ENCODE measurements at regions not wholly inside any gene's neighbourhood (a gene's known extent, or its start where the extent isn't known, plus 50 kb on each side); places are given as distances from the start of the nearest gene placed in this dataset.

- Histone ChIP-seq H3K9me3 (ENCODE audit: low read length) (no peaks in the 10 kb centered on the region), H2AFZ (ENCODE audit: low read length) (no peak overlapping the region), H3K79me2 (ENCODE audit: insufficient read depth, low read length) (no peaks in the 10 kb centered on the region), H3F3A (ENCODE audit: insufficient read depth, low read length) (no peaks in the 10 kb centered on the region), H3K4me1 (ENCODE audit: insufficient read depth, low read length, severe bottlenecking) (no peaks in the 10 kb centered on the region), H3K36me3 (ENCODE audit: insufficient read depth, low read length) (no peaks in the 10 kb centered on the region), H3K27ac (ENCODE audit: low read depth, low read length, poor library complexity, severe bottlenecking) (no peak overlapping the region), H4K20me1 (ENCODE audit: insufficient read depth, low read length) (no peaks in the 10 kb centered on the region), H3K27me3 (ENCODE audit: insufficient read depth, low read length) (no peaks in the 10 kb centered on the region), H3K9ac (ENCODE audit: low read length) (no peak overlapping the region), H3K4me2 (ENCODE audit: low read length) (no peak overlapping the region), H3K4me3 (ENCODE audit: low read depth, low read length, poor library complexity, severe bottlenecking) (no peak overlapping the region), H3K9me2 (ENCODE audit: low read depth, low read length) (no peaks in the 10 kb centered on the region)
- no peak for TF ChIP-seq EZH2 (IDR thresholded peaks at IDR 0.05; ENCODE audit: borderline replicate concordance, low read length)
- TF ChIP-seq, protein P1, sequence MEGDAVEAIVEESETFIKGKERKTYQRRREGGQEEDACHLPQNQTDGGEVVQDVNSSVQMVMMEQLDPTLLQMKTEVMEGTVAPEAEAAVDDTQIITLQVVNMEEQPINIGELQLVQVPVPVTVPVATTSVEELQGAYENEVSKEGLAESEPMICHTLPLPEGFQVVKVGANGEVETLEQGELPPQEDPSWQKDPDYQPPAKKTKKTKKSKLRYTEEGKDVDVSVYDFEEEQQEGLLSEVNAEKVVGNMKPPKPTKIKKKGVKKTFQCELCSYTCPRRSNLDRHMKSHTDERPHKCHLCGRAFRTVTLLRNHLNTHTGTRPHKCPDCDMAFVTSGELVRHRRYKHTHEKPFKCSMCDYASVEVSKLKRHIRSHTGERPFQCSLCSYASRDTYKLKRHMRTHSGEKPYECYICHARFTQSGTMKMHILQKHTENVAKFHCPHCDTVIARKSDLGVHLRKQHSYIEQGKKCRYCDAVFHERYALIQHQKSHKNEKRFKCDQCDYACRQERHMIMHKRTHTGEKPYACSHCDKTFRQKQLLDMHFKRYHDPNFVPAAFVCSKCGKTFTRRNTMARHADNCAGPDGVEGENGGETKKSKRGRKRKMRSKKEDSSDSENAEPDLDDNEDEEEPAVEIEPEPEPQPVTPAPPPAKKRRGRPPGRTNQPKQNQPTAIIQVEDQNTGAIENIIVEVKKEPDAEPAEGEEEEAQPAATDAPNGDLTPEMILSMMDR (IDR thresholded peaks at IDR 0.05; ENCODE audit: low read length), result no peak
Observed at GRCh38 chr3:55169608-55170072, 241.8 kb upstream of the LRTM1 start.

DNA sequence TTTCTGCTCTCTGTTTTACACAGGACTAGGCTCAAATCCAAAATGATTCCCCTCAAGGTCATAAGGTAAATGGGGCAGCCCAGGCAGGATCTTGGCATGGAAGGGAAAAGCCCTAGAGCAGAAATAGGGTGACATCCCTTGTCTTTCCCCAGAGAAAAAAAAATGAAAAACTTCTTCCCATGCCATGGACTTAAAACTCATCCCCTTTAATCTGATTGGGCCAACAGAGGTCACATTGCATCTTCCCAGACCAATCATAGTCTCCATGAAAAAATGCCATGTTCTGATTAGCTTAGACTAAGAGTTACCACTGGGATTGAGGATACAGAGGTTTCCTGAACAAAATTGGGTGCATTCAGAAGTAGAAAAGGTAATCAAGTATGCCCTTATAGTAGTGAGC, 241.3 kb upstream of the LRTM1 start:
- Histone ChIP-seq H3F3A (ENCODE audit: insufficient read depth, low read length) (no peaks in the 10 kb centered on the region), H3K4me2 (ENCODE audit: low read length) (no peak overlapping the region), H3K27me3 (ENCODE audit: insufficient read depth, low read length) (no peaks in the 10 kb centered on the region), H3K79me2 (ENCODE audit: insufficient read depth, low read length) (no peaks in the 10 kb centered on the region), H2AFZ (ENCODE audit: low read length) (no peak overlapping the region), H3K27ac (ENCODE audit: low read depth, low read length, poor library complexity, severe bottlenecking) (no peak overlapping the region), H3K4me3 (ENCODE audit: low read depth, low read length, poor library complexity, severe bottlenecking) (no peak overlapping the region), H3K4me1 (ENCODE audit: insufficient read depth, low read length, severe bottlenecking) (no peaks in the 10 kb centered on the region), H3K9me3 (ENCODE audit: low read length) (no peaks in the 10 kb centered on the region), H3K36me3 (ENCODE audit: insufficient read depth, low read length) (no peaks in the 10 kb centered on the region), H3K9ac (ENCODE audit: low read length) (no peak overlapping the region), H4K20me1 (ENCODE audit: insufficient read depth, low read length) (no peaks in the 10 kb centered on the region), H3K9me2 (ENCODE audit: low read depth, low read length) (no peaks in the 10 kb centered on the region)
- no peak for TF ChIP-seq EZH2 (IDR thresholded peaks at IDR 0.05; ENCODE audit: borderline replicate concordance, low read length)
- TF ChIP-seq, protein P1 (IDR thresholded peaks at IDR 0.05; ENCODE audit: low read length), result no peak

DNA sequence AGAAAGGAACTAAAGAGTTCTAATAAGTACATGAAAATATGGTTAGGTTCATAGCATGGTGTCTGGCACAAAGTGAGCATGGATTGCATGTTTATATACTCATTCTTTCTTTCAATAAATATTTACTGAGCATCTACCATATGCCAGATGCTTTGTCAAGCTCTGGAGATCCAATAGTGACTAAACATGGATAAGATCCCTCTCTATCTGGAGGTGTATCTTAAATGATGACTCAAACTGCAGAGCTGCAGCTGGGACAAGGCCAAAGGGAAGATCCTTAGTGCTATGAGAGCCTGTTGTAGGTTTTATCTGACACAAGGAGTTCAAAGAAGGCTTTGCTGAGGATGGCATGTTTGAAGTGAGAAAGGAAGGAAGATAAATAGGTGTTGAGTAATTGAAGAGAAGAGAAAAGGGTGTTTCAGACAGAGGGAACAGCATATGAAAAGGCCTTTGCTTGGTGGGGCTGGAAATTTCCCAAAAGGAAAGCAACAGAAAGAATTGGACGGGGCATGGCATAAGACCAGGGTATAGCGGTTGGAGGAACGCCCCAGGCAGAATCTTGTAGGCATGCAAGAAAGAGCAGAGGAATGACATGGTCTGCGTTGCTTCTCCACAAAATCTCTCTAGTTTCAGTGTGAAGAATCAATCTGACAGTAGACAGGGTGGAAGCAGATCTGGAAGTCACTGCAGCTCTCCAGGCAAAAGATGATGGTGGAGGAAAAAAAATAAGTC, 239.9 kb upstream of the LRTM1 start:
- no peaks in the 10 kb centered on the region for H3K36me3 ChIP-seq (ENCODE audit: insufficient read depth, low read length)
- no peaks in the 10 kb centered on the region for H3K9me3 ChIP-seq (ENCODE audit: low read length)
- no peak overlapping the region for H3K9ac ChIP-seq (ENCODE audit: low read length)
- H3K79me2 ChIP-seq (ENCODE audit: insufficient read depth, low read length), result no peaks in the 10 kb centered on the region
- no peaks in the 10 kb centered on the region for H3K9me2 ChIP-seq (ENCODE audit: low read depth, low read length)
- TF ChIP-seq EZH2 (IDR thresholded peaks at IDR 0.05; ENCODE audit: borderline replicate concordance, low read length), result no peak
- TF ChIP-seq, protein P1 (IDR thresholded peaks at IDR 0.05; ENCODE audit: low read length), result no peak
- H3K4me2 ChIP-seq (ENCODE audit: low read length), result no peak overlapping the region
- no peaks in the 10 kb centered on the region for H3K27me3 ChIP-seq (ENCODE audit: insufficient read depth, low read length)
- no peak overlapping the region for H3K27ac ChIP-seq (ENCODE audit: low read depth, low read length, poor library complexity, severe bottlenecking)
- H3F3A ChIP-seq (ENCODE audit: insufficient read depth, low read length), result no peaks in the 10 kb centered on the region
- no peaks in the 10 kb centered on the region for H4K20me1 ChIP-seq (ENCODE audit: insufficient read depth, low read length)
- no peak overlapping the region for H2AFZ ChIP-seq (ENCODE audit: low read length)
- no peaks in the 10 kb centered on the region for H3K4me1 ChIP-seq (ENCODE audit: insufficient read depth, low read length, severe bottlenecking)
- H3K4me3 ChIP-seq (ENCODE audit: low read depth, low read length, poor library complexity, severe bottlenecking), result no peak overlapping the region

Data from OCI-LY1 (cell line).